ENCODE measurements at regions not wholly inside any gene's neighbourhood (a gene's known extent, or its start where the extent isn't known, plus 50 kb on each side); places are given as distances from the start of the nearest gene placed in this dataset.

- DNase-seq: no peak
Observed at GRCh38 chr17:79141578-79142355, 67.1 kb downstream of the ENGASE start.

GRCh38 chr17:79138826-79139225, 64.2 kb downstream of the ENGASE start:
- no peak for DNase-seq

- DNase-seq: peak in 46 of 58 donors; percentile 9 to 79 (median 46)
Observed at GRCh38 chr17:79137789-79138165, 63.2 kb downstream of the ENGASE start.

- peak in 12 of 58 donors; percentile 11 to 69 (median 50) for DNase-seq
Observed at GRCh38 chr17:79137015-79137788, 62.6 kb downstream of the ENGASE start.

GRCh38 chr17:79136596-79136995, 62.0 kb downstream of the ENGASE start:
- DNase-seq: no peak
